ENCODE measurements at regions not wholly inside any gene's neighbourhood (a gene's known extent, or its start where the extent isn't known, plus 50 kb on each side); places are given as distances from the start of the nearest gene placed in this dataset.

DNA sequence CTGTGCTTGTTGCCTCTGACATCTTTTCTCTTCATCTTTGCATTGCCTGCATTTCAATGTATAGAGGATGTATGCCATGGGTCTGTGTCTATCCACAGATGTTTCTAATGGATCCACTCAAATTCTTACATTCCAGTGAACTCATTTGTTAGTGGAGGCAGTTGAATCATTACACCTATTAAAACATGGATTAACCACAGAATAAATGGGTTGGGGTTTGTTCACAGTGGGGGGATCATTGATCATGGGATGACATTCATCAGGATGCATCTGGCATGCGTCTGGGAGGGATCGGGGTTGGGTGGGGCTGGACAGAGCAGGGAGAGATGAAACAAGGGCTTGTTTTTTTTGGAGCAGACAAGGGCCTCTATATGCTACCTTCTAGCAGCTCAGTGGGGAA is 182.5 kb downstream of the RHOU start:
- no peak for DNase-seq (ENCODE audit: low read depth, low spot score)

DNA sequence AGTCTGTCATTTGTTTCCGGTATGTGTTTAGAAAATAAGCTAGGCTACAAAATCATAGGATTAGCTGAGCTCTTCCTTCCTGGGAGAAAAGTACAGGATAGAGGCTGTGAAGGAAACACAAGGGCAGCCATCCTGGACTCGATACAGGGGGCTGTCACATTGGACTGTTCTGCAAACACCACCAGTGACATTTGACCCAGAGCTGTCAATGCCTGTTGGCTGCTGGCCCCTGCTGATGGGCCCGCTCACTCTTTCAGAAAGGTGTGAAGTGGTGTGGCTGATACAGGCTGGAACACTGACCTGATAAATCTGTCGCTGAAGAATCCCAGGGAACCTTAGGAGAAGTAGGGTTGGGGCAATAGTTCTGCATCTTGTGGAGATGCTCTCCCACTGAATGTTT is 183.1 kb downstream of the RHOU start:
- DNase-seq (ENCODE audit: low read depth, low spot score), result no peak

DNA sequence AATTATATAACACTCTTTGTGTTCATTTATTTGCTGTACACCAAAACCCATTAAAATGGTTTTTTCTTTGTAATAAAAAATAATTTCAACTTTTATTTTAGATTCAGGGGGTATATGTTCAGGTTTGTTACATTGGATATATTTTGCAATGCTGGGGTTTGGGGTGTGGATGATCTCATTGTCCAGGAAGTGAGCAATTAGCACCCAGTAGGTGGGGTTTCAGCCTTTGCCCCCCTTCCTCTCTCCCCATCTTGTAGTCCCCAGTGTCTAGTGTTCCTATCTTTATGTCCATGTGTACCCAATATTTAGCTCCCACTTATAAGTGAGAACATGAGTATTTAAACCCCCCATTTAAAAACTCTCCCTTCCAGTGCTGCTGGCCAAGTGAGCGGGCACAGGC is 184.6 kb downstream of the RHOU start:
- no peak for DNase-seq (ENCODE audit: low read depth, low spot score)

DNA sequence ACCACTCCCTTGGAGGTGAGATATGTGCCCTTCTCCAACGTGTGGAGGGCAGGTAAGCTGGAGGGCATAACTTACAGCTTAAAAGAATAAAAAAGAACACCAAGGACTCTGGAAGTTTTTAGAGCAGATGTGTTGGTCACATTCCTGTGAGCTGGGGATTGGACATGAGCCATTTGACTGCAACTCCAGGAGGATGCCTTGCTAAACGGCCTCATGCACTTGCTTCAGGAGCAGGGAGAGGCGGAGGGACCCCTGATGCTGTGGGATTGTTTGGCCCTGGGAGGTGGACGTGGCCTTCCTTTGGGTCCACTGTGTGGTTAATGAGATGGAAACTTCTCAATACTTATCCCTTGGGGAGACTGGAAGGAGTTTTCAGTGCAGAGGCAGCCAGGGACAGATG is 185.6 kb downstream of the RHOU start:
- DNase-seq (ENCODE audit: low read depth, low spot score), result no peak

DNA sequence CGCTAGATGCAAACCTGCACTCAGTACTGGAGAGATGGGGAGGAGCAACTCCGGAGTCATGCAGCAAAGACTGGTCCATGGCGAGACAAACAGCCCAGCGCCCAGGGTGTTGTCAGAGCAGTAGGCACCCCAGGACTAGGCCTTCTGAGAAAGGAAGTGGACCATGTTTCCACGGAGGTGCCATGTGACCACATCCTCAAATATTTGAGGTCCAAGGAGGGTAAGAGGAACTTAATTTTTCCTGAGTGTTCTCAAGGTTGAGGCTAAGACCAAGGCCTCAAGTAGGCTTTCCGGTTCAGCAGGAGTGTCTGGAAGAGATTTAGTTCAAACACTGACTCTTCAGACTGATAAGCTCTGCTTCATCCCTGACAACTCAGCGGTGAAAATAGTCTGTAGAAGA is 186.2 kb downstream of the RHOU start:
- DNase-seq (ENCODE audit: low read depth, low spot score), result no peak

DNA sequence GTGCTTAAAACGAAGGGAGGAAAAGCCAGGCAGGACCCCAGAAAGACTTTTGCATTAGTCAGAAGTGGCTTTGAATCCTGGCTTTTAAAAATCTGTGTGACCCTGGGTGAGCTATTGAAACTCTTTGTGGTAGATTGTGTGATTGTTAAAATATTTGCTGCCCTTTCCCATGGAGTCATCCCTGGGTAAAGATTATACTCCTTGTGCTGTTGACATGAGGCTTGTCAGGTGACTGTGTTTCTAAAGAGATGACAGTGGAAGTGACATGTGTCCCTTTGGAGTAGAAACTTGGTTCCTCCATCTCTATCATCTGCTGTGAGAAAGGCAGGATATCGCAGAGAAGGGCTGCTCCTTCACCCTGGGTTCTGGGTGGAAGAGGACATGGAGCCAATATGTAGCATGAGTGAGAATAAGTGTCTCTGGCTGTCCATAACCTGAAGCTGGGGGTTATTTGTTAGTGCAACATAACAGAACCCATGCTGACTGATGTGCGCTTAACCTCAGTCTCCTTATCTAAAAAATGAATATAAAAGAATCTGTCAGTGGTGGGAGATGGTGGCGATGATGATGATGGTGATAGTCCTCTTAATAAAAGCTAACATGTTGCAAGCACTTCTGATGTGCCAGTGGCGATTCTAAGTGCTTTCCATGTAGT is 187.6 kb downstream of the RHOU start:
- no peak for DNase-seq (ENCODE audit: low read depth, low spot score)

DNA sequence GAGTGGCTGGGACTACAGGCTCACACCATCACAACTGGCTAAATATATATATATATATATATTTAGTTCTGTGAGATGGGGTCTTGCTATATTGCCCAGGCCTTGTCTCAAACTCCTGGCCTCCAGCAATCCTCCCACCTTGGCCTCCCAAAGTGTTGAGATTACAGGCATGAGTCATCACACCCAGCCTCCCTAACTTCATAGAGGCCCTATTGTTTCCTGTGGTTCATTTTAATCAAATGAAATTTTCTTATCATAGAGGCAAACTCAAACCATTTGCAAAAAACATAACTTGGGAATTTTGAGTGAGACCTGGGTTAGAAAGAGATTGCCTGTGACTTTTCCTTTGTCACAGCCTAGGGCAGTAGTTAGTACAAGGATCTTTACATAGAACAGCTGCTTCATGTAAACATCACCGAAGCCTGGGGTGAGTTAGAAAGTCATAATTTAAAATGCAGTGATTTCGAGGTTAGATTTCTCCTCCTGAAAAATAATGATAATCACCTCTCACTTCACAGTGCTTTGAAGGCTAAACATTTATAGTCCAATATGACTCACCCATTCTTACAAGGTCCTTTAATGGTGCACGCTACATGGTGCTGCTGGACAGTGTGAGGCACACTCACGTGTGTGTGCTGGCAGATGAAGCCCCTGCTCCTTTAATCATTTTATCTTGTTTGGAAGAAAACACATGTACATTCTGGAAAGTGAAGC is 188.9 kb downstream of the RHOU start:
- no peak for DNase-seq (ENCODE audit: low read depth, low spot score)

DNA sequence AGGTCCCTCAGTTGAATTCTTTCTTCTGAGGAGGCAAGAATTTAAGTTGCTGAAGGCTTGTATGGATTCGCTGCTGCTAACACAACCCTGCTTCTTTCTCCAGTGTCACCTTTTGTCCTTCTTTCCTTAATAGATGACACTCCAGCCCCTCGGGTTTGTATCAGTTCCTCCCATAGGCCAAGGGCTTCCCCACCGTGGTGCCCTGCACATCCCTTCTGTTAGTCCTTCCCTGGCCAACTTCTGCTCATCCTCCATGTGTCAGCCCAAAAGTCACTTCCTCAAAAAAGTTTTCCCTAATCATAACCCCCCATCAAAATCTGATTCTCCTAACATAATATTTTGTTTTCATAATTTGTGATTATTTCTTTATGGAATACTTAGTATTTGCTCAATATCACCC is 190.4 kb downstream of the RHOU start:
- DNase-seq (ENCODE audit: low read depth, low spot score), result no peak

DNA sequence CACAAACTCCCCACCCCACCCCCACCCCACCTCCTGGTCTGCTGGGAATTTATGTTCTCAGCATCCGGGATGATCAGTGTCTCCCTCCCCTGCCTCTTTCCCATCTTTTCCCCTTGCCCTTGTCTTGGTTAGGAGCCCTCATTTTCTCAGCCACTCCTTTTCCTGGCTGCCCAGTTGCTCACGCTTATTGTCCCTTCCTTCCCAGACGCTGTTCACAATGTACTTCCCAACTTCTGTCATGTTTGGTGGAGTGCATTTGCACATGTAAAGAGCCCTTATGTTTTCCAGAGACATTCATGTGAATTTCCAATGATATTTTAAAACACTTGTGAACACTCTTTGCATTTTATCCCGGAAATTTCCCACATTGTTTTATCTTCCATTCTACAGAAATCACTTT is 192.1 kb downstream of the RHOU start:
- no peak for DNase-seq (ENCODE audit: low read depth, low spot score)

DNA sequence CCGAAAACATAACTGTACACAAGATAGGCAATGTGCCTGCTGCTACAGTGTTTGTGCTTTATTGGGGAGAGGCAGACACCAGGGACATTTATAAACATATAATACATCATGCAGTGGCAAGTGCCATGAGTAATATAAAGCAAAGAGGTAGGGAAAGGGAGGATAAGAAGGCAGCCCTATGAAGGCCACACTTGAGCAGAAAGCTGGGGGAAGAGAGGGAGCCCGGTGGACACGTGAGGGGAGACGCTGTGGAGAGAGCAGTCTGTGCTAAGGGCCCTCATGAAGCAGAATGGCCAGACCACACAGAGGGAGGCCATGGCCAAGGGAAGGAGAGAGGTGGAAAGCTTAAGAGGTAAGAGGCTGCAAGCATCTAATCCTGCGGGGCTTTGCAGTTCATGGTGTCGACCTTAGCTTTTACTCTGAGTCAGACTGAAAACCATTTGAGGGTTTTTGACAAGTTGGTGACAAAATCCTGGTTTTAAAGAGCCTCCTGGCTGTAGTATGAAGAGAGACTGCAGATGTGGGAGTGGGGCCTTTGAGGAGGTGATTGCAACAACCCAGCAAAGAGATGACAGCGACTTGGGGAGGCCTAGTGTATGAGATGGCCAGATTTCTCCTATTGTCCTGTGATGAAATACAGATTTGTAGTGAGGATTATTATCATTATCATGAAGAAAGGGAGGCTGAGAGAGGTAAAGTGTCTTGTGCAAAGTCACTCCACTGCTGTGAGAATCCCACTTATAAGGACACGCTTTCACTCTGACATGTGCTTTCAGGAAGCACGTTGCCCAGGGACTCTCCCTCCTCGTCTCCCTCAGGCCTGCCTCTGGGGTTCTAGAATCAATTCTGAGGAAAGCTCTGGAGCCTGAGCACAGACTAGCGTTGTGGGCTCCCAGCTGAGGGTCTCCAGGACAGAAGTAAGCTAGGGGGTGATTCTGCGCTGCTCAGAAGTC is 192.9 kb downstream of the RHOU start:
- DNase-seq (ENCODE audit: low read depth, low spot score), result no peak

DNA sequence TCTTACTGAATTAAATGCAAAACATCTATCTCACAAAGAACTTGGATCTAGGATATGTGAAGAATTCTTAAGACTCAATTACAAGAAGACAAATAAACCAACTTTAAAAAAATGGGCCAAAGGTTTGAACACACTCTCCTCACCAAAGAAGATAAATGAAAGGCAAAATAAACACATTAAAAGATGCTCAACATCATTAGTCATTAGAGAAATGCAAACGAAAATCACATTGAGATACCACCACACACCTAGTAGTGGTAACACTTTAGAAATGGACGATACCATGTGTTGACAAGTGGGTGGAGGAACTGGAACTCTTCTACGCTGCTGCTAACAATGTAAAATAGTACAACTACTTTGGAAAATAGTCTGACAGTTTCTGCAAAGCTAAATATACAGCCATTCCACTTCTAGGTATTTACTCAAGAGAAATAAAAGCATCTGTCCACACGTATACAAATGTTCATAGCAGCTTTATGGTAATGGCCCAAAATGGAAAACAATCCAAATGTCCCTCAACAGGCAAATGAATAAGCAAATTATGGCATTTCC is 194.3 kb downstream of the RHOU start:
- DNase-seq (ENCODE audit: low read depth, low spot score), result no peak

DNA sequence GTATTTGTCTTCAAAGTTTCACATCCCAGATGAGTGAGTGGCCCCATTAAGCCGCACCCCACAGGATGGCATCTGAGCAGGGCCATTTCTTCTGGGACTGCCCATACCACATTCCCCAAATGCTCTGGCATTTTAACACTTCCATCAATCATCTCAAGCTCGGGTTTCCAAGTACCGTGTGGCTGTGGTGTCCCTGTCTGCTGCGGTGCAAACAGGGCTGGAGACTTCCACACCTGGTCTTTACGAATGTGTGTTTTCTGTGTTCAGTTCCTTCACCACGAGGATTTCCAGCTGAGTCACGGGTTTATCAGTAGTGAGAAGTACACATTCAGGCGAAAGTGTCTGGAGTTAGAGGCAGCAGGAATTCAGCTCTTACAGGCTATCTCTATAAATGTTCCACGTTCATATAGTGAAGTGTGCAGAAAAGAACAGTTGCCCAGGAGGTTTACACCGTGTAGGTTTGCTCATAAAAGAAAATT is 195.2 kb downstream of the RHOU start:
- no peak for DNase-seq (ENCODE audit: low read depth, low spot score)

DNA sequence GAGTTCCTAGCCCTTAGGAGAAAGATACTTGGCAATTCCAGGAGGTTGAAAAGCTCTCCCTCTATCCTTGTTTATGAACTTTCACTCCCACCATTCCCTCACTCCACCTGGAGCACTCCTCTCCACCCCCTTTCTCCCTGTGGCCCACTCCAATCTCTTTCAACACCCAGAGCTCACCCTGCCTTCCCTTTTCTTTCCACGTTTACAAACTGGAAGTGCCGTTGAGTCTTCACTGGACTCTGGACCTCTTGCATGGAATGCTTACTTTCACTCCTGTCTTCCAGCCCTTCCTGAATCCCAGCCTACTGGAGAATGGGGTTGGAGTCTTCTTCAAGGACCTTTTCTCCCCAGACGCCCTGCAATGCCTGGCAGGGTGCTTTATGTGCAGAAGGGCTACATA is 198.5 kb downstream of the RHOU start:
- no peak for DNase-seq (ENCODE audit: low read depth, low spot score)

DNA sequence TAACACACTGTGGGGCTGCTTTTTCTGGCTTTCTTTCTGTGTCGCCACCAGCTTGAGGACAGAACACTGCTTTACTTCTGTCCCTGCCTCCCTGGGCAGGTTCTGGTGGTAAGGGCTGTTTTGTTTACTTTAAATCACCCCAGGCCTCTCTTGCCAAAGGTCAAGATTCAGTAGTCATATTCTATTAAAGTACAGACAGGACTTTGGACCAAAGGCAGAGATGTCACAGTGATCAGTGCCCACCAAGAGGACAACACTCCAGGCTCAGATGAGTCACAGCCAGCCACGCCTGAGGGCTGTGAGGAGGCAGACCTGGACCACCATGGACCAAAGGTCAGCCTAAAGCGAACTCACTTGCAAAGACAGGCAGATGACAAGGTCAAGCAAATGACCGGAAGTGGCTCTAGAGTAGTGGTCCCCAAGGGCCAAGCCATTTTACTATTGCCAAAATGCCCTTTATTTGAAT is 200.0 kb downstream of the RHOU start:
- DNase-seq (ENCODE audit: low read depth, low spot score), result no peak

DNA sequence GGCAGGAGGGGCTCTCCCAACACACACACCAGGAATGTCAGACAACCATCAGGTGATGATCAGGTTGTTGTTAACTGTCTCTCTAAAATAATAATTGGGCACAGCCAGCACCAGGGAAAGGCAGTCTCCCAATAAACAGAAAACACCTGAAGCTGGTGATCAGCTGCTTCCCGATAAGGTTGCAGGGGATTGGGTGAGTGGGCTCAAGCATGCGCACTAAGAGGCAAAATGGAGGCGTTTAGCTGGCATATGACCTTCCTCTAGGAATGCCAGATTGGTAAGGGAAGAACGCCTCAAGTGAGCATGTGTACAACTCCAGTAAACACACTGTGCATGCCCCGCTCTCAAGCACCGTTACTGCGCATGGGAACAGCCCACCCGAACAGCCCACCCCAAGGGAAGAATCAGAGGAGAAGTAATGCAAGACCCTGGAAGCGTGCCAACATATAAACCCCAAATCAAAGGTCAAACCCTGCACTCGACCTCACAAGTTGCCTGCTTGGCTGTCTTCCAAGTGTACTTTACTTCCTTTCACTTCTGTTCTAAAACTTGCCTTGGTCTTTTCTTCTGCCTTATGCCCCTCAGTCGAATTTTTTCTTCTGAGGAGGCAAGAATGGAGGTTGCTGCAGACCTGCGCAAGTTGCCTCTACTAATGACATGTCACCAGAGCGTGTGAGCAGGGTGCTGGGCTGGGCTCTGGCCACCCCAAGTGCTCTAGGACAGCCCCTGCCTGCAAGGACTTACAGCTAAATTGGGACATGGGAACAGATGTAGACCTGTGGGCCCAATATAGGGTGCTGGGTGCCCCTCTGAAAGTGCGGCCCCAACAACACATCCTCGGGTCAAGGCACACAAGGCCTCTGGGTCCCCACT is 200.8 kb downstream of the RHOU start:
- DNase-seq (ENCODE audit: low read depth, low spot score), result no peak

DNA sequence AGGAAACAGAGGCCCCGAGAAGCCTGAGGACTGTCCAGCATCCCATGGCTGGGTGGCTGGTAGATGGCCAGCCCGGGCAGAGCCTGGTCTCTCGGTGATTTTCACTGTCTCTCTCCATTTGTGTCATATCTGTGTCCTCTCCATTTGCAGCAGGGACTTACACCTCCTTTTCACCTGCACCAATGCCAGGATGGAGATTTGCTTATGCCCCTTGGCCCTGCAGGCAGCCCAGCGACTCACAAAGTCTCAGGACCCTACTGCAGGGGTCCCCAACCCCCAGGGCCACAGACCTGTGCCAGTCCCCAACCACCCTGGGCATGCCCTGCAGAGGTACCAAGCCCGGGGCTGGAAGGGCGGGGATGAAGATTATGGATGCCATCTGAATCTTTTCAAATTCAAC is 201.6 kb downstream of the RHOU start:
- DNase-seq (ENCODE audit: low read depth, low spot score), result no peak

DNA sequence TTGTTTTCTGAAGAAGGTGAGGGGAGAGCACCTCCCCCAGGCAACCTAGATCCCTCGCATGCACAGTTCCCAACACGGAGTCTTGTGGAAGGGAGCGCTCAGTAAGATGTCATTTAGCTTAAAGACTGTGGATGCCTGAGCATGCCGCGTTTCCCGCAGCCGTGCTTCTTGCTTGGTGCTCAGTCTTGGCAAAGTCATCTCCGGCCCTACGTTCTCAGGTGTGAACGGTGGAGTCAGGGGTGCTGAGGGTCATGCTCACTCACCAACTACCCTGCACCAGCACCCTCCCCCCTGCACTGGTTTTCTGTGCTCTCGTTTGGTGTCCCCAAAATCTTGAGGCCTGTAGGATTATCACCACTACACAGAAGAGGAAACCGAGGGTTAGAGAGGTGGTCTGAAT is 202.1 kb downstream of the RHOU start:
- DNase-seq (ENCODE audit: low read depth, low spot score), result no peak

DNA sequence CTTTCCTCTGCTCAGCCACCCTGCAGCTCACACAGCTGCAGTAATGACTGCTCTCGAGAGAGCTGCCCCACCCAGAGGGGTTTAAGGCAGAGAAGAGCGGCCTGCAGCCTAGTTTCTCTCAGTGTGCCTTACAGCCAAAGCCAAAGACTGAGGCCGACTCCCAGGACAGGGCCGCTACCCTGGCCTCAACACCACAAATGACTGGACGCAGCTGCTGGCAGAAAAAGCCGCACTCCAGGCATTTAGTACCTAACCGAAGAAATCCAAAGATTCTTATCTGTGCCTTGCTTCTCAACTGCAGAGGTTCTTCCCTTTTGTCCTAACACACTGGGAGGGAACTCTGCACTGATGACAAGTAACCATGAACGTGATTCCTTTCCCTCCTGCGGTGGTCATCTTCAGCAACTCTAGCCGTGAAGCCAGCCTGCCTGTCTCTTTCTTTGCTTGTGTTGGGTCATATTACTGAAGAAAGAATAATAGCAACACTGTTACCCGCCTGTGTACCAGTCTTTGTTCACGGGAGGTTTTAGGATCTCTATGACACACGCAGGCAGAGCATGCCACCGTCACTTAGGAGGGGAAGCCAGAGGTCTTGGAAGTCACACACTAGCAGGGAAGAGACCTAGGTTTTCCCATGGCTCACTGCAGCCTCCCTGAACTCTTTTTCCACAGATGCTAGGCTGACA is 202.7 kb downstream of the RHOU start:
- peak; percentile 38 for DNase-seq (ENCODE audit: low read depth, low spot score)

DNA sequence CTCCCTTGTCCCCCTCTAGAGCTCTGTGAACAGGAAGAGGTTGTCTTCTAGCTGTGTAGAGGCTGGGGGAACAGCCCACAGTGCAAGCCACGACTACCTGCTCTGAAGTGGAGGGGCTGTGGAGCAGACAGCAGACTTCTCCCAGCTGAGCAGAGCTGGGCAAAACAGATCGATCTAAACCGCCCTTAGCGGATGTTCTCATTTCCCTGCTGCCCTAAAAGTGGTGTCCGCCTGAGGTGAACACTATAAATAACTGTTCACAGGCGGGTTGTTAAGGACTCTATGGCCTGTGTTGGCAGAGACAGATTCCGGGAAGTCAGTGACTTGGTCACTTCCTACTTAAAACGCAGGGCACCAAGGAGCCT is 203.2 kb downstream of the RHOU start:
- no peak for DNase-seq (ENCODE audit: low read depth, low spot score)

DNA sequence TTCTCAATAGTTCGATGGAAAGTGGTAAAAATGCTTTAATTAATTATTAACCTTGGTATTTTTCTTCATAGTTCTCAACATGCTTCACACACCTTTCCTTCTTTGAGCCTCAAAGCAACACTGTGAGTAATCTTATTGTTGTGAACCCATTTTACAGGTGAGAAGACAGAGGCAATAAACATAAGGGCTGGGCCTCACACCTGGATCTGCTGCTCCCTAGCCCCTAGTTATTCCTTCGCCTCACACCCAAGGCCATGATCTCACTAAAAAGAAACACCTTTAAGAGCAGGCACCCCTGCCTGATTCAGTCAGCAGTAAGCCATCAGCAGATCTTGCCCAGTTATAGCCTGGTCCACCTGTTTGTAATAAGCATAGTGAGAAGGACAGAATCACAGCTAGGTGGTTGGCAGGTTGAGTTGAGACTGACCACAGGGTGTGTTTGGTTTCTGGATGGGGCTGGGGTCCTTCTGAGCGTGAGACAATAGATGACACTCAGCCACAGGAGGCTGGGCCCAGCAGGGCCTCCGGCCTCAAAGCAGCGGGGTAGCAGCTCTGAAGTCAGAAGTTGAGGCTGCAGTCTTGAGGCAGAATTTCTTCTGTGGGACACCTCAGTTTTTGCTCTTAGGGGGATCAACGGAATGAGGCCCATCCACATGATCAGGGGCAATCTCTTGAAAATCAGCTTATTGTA is 203.9 kb downstream of the RHOU start:
- DNase-seq (ENCODE audit: low read depth, low spot score), result peak; percentile 24
